ENCODE measurements at regions not wholly inside any gene's neighbourhood (a gene's known extent, or its start where the extent isn't known, plus 50 kb on each side); places are given as distances from the start of the nearest gene placed in this dataset.

GRCh38 chr14:59123975-59124374 is 64.5 kb upstream of the DAAM1 start:
- Mint-ChIP-seq H3K4me3 (ENCODE audit: unreplicated experiment) (no peak overlapping the region), H3K27ac (ENCODE audit: unreplicated experiment) (no peak overlapping the region), H3K27me3 (ENCODE audit: unreplicated experiment) (peaks cover 54% of the 10 kb centered on the region), H3K36me3 (ENCODE audit: unreplicated experiment) (no peaks in the 10 kb centered on the region), H3K9me3 (ENCODE audit: unreplicated experiment) (no peaks in the 10 kb centered on the region), H3K4me1 (ENCODE audit: unreplicated experiment) (no peaks in the 10 kb centered on the region)
- TF ChIP-seq, protein P1, sequence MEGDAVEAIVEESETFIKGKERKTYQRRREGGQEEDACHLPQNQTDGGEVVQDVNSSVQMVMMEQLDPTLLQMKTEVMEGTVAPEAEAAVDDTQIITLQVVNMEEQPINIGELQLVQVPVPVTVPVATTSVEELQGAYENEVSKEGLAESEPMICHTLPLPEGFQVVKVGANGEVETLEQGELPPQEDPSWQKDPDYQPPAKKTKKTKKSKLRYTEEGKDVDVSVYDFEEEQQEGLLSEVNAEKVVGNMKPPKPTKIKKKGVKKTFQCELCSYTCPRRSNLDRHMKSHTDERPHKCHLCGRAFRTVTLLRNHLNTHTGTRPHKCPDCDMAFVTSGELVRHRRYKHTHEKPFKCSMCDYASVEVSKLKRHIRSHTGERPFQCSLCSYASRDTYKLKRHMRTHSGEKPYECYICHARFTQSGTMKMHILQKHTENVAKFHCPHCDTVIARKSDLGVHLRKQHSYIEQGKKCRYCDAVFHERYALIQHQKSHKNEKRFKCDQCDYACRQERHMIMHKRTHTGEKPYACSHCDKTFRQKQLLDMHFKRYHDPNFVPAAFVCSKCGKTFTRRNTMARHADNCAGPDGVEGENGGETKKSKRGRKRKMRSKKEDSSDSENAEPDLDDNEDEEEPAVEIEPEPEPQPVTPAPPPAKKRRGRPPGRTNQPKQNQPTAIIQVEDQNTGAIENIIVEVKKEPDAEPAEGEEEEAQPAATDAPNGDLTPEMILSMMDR (IDR thresholded peaks at IDR 0.05) = peak; percentile 60
- DNase-seq (ENCODE audit: extremely low spot score, unreplicated experiment) = no peak

- TF ChIP-seq, protein P1 (IDR thresholded peaks at IDR 0.05) = no peak
- Mint-ChIP-seq H3K27me3 (ENCODE audit: unreplicated experiment) (peaks cover 48% of the 10 kb centered on the region), H3K9me3 (ENCODE audit: unreplicated experiment) (no peaks in the 10 kb centered on the region), H3K4me1 (ENCODE audit: unreplicated experiment) (no peaks in the 10 kb centered on the region), H3K27ac (ENCODE audit: unreplicated experiment) (no peak overlapping the region), H3K4me3 (ENCODE audit: unreplicated experiment) (no peak overlapping the region), H3K36me3 (ENCODE audit: unreplicated experiment) (no peaks in the 10 kb centered on the region)
- no peak for DNase-seq (ENCODE audit: extremely low spot score, unreplicated experiment)
Measured at GRCh38 chr14:59125156-59125555, 63.3 kb upstream of the DAAM1 start.

DNA sequence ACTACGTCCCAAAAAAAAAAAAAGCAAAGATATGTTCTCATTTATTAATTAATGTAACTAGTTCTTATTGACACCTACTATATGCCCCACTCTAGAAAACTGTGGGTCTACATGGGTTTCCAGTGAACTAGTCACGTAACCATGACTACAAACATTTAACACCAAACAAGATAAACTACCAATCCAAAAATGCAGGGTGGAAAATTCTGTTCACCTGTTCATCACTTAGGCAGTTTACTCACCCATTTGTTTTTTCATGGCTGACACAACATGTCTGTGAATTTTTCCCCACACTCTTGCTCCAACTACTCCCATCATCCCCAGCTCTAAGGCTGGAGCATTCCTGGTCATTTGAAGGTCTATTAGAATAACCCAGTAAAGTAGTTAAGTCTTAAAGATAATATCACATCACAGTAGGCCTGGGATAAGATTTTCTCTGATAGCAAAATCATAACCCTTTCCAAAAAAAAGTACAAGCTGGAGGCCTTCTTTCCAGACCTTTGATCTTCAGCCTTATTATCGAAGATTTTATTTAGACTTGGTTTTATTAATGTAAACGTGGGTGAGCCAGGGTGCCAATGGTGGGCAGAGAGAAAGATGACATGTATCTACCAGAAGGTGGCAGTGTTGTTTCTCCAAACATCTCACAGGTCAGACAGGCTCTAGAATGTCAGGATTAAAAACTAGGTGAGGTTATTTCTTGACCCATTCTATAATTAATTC is 61.6 kb upstream of the DAAM1 start:
- no peak for DNase-seq (ENCODE audit: extremely low spot score, unreplicated experiment)
- H3K27me3 Mint-ChIP-seq (ENCODE audit: unreplicated experiment) = peaks cover 42% of the 10 kb centered on the region

GRCh38 chr14:59127437-59127732 is 61.1 kb upstream of the DAAM1 start:
- Mint-ChIP-seq H3K36me3 (ENCODE audit: unreplicated experiment) (no peaks in the 10 kb centered on the region), H3K9me3 (ENCODE audit: unreplicated experiment) (no peaks in the 10 kb centered on the region), H3K27ac (ENCODE audit: unreplicated experiment) (no peak overlapping the region), H3K4me3 (ENCODE audit: unreplicated experiment) (no peak overlapping the region), H3K4me1 (ENCODE audit: unreplicated experiment) (no peaks in the 10 kb centered on the region), H3K27me3 (ENCODE audit: unreplicated experiment) (peaks cover 44% of the 10 kb centered on the region)
- DNase-seq (ENCODE audit: extremely low spot score, unreplicated experiment) = no peak
- TF ChIP-seq, protein P1 (IDR thresholded peaks at IDR 0.05) = peak; percentile 3

More for the DNA sequence above, 61.6 kb upstream of the DAAM1 start:
- Mint-ChIP-seq H3K4me3 (ENCODE audit: unreplicated experiment) (no peak overlapping the region), H3K4me1 (ENCODE audit: unreplicated experiment) (no peaks in the 10 kb centered on the region), H3K27ac (ENCODE audit: unreplicated experiment) (no peak overlapping the region), H3K9me3 (ENCODE audit: unreplicated experiment) (no peaks in the 10 kb centered on the region), H3K36me3 (ENCODE audit: unreplicated experiment) (no peaks in the 10 kb centered on the region)
- TF ChIP-seq, protein P1 (IDR thresholded peaks at IDR 0.05) = peak; percentile 91

- Mint-ChIP-seq H3K27ac (ENCODE audit: unreplicated experiment) (no peak overlapping the region), H3K9me3 (ENCODE audit: unreplicated experiment) (no peaks in the 10 kb centered on the region), H3K27me3 (ENCODE audit: unreplicated experiment) (peaks cover 55% of the 10 kb centered on the region), H3K36me3 (ENCODE audit: unreplicated experiment) (no peaks in the 10 kb centered on the region), H3K4me3 (ENCODE audit: unreplicated experiment) (no peak overlapping the region), H3K4me1 (ENCODE audit: unreplicated experiment) (no peaks in the 10 kb centered on the region)
- DNase-seq (ENCODE audit: extremely low spot score, unreplicated experiment) = no peak
- TF ChIP-seq, protein P1 (IDR thresholded peaks at IDR 0.05) = no peak
Measured at GRCh38 chr14:59130462-59130861, 58.0 kb upstream of the DAAM1 start.

All from osteocyte (in vitro differentiated cells).